CD4-positive, alpha-beta T cell (primary cell): ENCODE measurements at regions not wholly inside any gene's neighbourhood (a gene's known extent, or its start where the extent isn't known, plus 50 kb on each side); places are given as distances from the start of the nearest gene placed in this dataset.

Source experiments
- ATAC-seq: fragments of 200-7000 bp; cut with Tn5 transposase; one replicate; pipeline ENCODE4 v1.10.0; 2022; ENCODE audit warnings: mild to moderate bottlenecking; ENCODE audit not compliant: poor library complexity
- CTCF ChIA-PET: fragments of 350-600 bp; sonication (Branson Sonifier 250); formaldehyde crosslinking; loops from one replicate; lab custom pipeline; 2021; ENCODE audit warnings: antibody characterized with exemption, inconsistent platforms; lab: Charles Lee
- POLR2A ChIA-PET: fragments of 350-600 bp; sonication (Branson Sonifier 250); formaldehyde crosslinking; loops from one replicate; lab custom pipeline; 2021; ENCODE audit warnings: antibody characterized with exemption, inconsistent platforms; lab: Charles Lee
- DNase-seq, 14 experiments: peaks; one replicate each; pipeline ENCODE4 v3.0.0-alpha.2; 2013 to 2020; ENCODE audit warnings: mixed read lengths in 2 of 14
- H3K27ac ChIP-seq, 2 donors: one replicate each; pipeline versions ENCODE4 v1.5.1 to v1.7.0; 2013; ENCODE audit warnings: low read length in 2 of 2, low read depth in 1 of 2, mild to moderate bottlenecking in 1 of 2
- H3K27me3 ChIP-seq, 2 experiments: 1 replicate in 1 of 2; 2 replicates in 1 of 2; pipeline versions ENCODE4 v1.6.1 to v1.7.0; 2013; ENCODE audit warnings: low read length in 2 of 2, control low read depth in 1 of 2, mild to moderate bottlenecking in 1 of 2, moderate library complexity in 1 of 2; ENCODE audit not compliant: insufficient read depth in 2 of 2, control insufficient read depth in 1 of 2
- H3K36me3 ChIP-seq: one replicate; pipeline ENCODE4 v1.6.1; 2013; ENCODE audit warnings: low read length, control low read depth; ENCODE audit not compliant: insufficient read depth
- H3K4me1 ChIP-seq: one replicate; pipeline ENCODE4 v1.6.1; 2013; ENCODE audit warnings: low read length, control low read depth; ENCODE audit not compliant: insufficient read depth
- H3K4me3 ChIP-seq: one replicate; pipeline ENCODE4 v1.5.1; 2013; ENCODE audit warnings: mild to moderate bottlenecking, low read length, moderate library complexity
- H3K9me3 ChIP-seq, 2 experiments: 1 replicate in 1 of 2; 2 replicates in 1 of 2; pipeline versions ENCODE4 v1.6.1 to v1.7.0; 2013; ENCODE audit warnings: low read length in 2 of 2, mild to moderate bottlenecking in 2 of 2, control low read depth in 1 of 2, moderate library complexity in 1 of 2; ENCODE audit not compliant: control insufficient read depth in 1 of 2, insufficient read depth in 1 of 2
- H3K27ac Mint-ChIP-seq: one replicate; pipeline ENCODE4 v1.8.0; 2020; ENCODE audit warnings: mixed read lengths
- H3K27me3 Mint-ChIP-seq: one replicate; pipeline ENCODE4 v1.8.0; 2021; ENCODE audit warnings: mixed read lengths
- H3K36me3 Mint-ChIP-seq: one replicate; pipeline ENCODE4 v1.8.0; 2021; ENCODE audit warnings: low read depth, mixed read lengths
- H3K4me1 Mint-ChIP-seq: one replicate; pipeline ENCODE4 v1.8.0; 2021; ENCODE audit warnings: low read depth, mixed read lengths
- H3K4me3 Mint-ChIP-seq: one replicate; pipeline ENCODE4 v1.8.0; 2020; ENCODE audit warnings: mild to moderate bottlenecking, mixed read lengths
- H3K9me3 Mint-ChIP-seq: one replicate; pipeline ENCODE4 v1.8.0; 2020; ENCODE audit warnings: mixed read lengths
- intact Hi-C, 2 experiments: fragments of 100-400 bp; cut with DNase I in 1 of 2; cut with micrococcal nuclease in 1 of 2; formaldehyde crosslinking; loops; one replicate each; pipeline versions ENCODE4 v1.15.1 to v1.9.0; 2023 to 2025; cut with DNase I, micrococcal nuclease
- TF ChIP-seq, protein P1 (sequence below): fragments of 200-600 bp; IDR thresholded peaks from one replicate; pipeline ENCODE4 v1.8.0; 2022; ENCODE audit warnings: antibody characterized with exemption, mild to moderate bottlenecking

- Mint-ChIP-seq H3K27ac (no peak overlapping the region), H3K9me3 (no peaks in the 10 kb centered on the region), H3K27me3 (peaks cover 4% of the 10 kb centered on the region), H3K4me3 (no peak overlapping the region), H3K4me1 (no peaks in the 10 kb centered on the region), H3K36me3 (no peaks in the 10 kb centered on the region)
- ChIA-PET CTCF (no interaction called here), POLR2A (no interaction called here)
- ATAC-seq, result no peak
- no peaks in the 10 kb centered on the region for H3K36me3 ChIP-seq
- no peaks in the 10 kb centered on the region for H3K27me3 ChIP-seq
- intact Hi-C loops, result no loop called here
- TF ChIP-seq, protein P1, sequence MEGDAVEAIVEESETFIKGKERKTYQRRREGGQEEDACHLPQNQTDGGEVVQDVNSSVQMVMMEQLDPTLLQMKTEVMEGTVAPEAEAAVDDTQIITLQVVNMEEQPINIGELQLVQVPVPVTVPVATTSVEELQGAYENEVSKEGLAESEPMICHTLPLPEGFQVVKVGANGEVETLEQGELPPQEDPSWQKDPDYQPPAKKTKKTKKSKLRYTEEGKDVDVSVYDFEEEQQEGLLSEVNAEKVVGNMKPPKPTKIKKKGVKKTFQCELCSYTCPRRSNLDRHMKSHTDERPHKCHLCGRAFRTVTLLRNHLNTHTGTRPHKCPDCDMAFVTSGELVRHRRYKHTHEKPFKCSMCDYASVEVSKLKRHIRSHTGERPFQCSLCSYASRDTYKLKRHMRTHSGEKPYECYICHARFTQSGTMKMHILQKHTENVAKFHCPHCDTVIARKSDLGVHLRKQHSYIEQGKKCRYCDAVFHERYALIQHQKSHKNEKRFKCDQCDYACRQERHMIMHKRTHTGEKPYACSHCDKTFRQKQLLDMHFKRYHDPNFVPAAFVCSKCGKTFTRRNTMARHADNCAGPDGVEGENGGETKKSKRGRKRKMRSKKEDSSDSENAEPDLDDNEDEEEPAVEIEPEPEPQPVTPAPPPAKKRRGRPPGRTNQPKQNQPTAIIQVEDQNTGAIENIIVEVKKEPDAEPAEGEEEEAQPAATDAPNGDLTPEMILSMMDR, result no peak
- no peak overlapping the region for H3K4me3 ChIP-seq
- H3K4me1 ChIP-seq, result no peaks in the 10 kb centered on the region
- no peak for DNase-seq
- no peak overlapping the region for H3K27ac ChIP-seq
- H3K9me3 ChIP-seq, result peaks cover 0 to 4% of the 10 kb centered on the region in 2 experiments
These were observed 64.8 kb upstream of the ADAMTS18 start for GRCh38 chr16:77499373-77500285.

DNA sequence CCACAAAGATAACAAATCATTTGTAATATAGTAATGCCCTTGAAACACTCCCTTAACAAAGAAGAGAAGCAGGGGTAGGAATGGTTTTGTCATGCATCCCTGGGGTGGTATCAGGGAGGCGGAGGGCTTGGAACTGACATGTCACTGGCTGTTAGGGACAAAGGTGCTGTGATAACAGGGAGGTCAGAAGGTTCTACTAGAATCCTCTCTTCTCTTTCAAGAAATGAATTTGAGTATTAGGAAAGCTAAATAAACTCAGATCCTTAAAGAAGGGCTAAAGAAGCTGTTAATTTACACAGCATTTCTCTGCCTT lies 65.4 kb upstream of the ADAMTS18 start:
- ATAC-seq (no peak), DNase-seq (no peak)
- no peaks in the 10 kb centered on the region for H3K4me1 ChIP-seq
- H3K27me3 Mint-ChIP-seq, result peaks cover 4% of the 10 kb centered on the region
- no peak overlapping the region for H3K27ac ChIP-seq
- H3K36me3 Mint-ChIP-seq, result no peaks in the 10 kb centered on the region
- no peak overlapping the region for H3K27ac Mint-ChIP-seq
- H3K27me3 ChIP-seq, result no peaks in the 10 kb centered on the region
- no peak overlapping the region for H3K4me3 ChIP-seq
- ChIA-PET POLR2A (no interaction called here), CTCF (no interaction called here)
- TF ChIP-seq, protein P1, result no peak
- peaks cover 0 to 4% of the 10 kb centered on the region in 2 experiments for H3K9me3 ChIP-seq
- no peaks in the 10 kb centered on the region for H3K9me3 Mint-ChIP-seq
- intact Hi-C loops, result no loop called here
- H3K36me3 ChIP-seq, result no peaks in the 10 kb centered on the region
- no peaks in the 10 kb centered on the region for H3K4me1 Mint-ChIP-seq
- H3K4me3 Mint-ChIP-seq, result no peak overlapping the region

- Histone ChIP-seq H3K4me3 (no peak overlapping the region), H3K36me3 (no peaks in the 10 kb centered on the region), H3K27ac (no peak overlapping the region), H3K9me3 (peaks cover 0 to 4% of the 10 kb centered on the region in 2 experiments), H3K27me3 (no peaks in the 10 kb centered on the region), H3K4me1 (no peaks in the 10 kb centered on the region)
- no peaks in the 10 kb centered on the region for H3K4me1 Mint-ChIP-seq
- ChIA-PET POLR2A (no interaction called here), CTCF (no interaction called here)
- H3K4me3 Mint-ChIP-seq, result no peak overlapping the region
- intact Hi-C loops, result no loop called here
- DNase-seq, result no peak
- ATAC-seq, result no peak
- H3K9me3 Mint-ChIP-seq, result no peaks in the 10 kb centered on the region
- TF ChIP-seq, protein P1, result no peak
- peaks cover 4% of the 10 kb centered on the region for H3K27me3 Mint-ChIP-seq
- no peak overlapping the region for H3K27ac Mint-ChIP-seq
- no peaks in the 10 kb centered on the region for H3K36me3 Mint-ChIP-seq
These were observed 66.3 kb upstream of the ADAMTS18 start for GRCh38 chr16:77500934-77501664.
